IPS-18a (cell line): ENCODE measurements at regions not wholly inside any gene's neighbourhood (a gene's known extent, or its start where the extent isn't known, plus 50 kb on each side); places are given as distances from the start of the nearest gene placed in this dataset.

Source experiments
- H3K27ac ChIP-seq: one replicate; pipeline ENCODE4 v1.5.1; 2013; ENCODE audit warnings: low read length
- H3K27me3 ChIP-seq: one replicate; pipeline ENCODE4 v1.6.1; 2013; ENCODE audit warnings: mild to moderate bottlenecking, low read length; ENCODE audit not compliant: control insufficient read depth, insufficient read depth
- H3K36me3 ChIP-seq: one replicate; pipeline ENCODE4 v1.6.1; 2013; ENCODE audit warnings: low read depth, low read length; ENCODE audit not compliant: control insufficient read depth
- H3K4me1 ChIP-seq: one replicate; pipeline ENCODE4 v1.6.1; 2013; ENCODE audit warnings: low read depth, low read length; ENCODE audit not compliant: control insufficient read depth
- H3K4me3 ChIP-seq: one replicate; pipeline ENCODE4 v1.5.1; 2013; ENCODE audit warnings: low read length
- H3K9ac ChIP-seq: one replicate; pipeline ENCODE4 v1.6.1; 2013; ENCODE audit warnings: mild to moderate bottlenecking, low read length, moderate library complexity
- H3K9me3 ChIP-seq: one replicate; pipeline ENCODE4 v1.6.1; 2013; ENCODE audit warnings: low read depth, low read length; ENCODE audit not compliant: control insufficient read depth

DNA sequence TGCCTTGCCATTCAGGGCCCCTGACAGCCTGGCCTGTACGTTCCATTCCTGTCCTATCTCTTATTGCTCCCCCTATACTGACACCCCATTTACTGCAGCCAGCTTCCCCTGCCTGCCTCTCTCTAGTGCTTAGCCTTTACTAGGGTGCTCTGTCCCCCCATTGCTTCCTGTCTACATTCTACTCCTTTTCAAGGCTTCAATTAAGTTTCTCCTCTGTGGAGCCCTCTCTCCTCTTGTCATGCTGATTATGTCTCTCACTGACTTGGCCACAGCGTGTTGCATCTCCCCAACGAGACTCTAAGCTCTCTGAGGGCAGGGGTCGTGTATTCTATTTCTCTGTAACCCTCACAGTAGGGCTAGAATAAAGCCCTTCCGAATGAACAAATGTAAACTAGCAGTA is 185.2 kb downstream of the RPLP1 start:
- no peaks in the 10 kb centered on the region for H3K27me3 ChIP-seq
- no peak overlapping the region for H3K4me3 ChIP-seq
- no peak overlapping the region for H3K9ac ChIP-seq

GRCh38 chr15:69643476-69643875 is 190.9 kb downstream of the RPLP1 start:
- Histone ChIP-seq H3K27me3 (no peaks in the 10 kb centered on the region), H3K9ac (no peak overlapping the region), H3K9me3 (peaks cover 5% of the 10 kb centered on the region), H3K36me3 (no peaks in the 10 kb centered on the region), H3K4me3 (no peak overlapping the region), H3K27ac (no peak overlapping the region), H3K4me1 (peaks cover 18% of the 10 kb centered on the region)

More for the DNA sequence above, 185.2 kb downstream of the RPLP1 start:
- Histone ChIP-seq H3K4me1 (no peaks in the 10 kb centered on the region), H3K27ac (no peak overlapping the region), H3K9me3 (peaks cover 5% of the 10 kb centered on the region), H3K36me3 (no peaks in the 10 kb centered on the region)

DNA sequence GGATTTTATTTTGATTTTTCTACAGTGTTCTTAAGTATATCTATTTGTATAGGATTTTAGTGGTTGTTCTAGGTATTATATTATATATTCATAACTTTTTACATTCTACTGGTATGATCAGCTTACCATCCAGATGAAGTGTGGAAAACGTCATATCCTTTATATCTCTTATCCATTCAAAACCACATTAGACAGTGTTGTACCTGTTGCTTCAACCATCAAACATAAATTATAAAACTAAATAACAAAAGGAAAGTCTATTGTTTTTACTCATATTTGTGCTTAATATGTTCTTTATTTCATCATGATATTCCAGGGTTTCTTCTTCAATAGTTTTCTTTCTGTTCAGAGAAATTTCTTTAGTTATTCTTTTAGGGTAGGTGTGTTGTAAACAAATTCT is 191.4 kb downstream of the RPLP1 start:
- H3K4me1 ChIP-seq: peaks cover 23% of the 10 kb centered on the region
- no peaks in the 10 kb centered on the region for H3K36me3 ChIP-seq
- peaks cover 5% of the 10 kb centered on the region for H3K9me3 ChIP-seq
- no peak overlapping the region for H3K4me3 ChIP-seq
- no peaks in the 10 kb centered on the region for H3K27me3 ChIP-seq
- no peak overlapping the region for H3K27ac ChIP-seq
- no peak overlapping the region for H3K9ac ChIP-seq

DNA sequence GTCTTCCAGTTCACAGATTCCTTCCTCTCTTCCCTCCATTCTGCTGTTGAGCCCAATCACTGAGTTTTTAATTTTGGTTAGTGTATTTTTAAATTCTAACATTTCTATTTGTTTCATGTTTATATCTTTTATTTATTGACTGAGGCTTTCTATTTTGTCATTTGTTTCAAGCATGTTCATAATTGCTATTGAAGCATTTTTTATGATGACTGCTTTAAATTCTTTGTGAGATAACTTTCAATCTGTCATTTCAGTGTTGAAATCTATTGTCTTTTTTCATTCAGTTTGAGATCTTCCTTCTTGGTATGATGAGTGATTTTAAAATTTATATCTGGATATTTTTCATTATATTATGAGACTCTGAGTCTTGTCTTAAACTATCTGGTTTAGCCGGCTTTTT is 192.3 kb downstream of the RPLP1 start:
- Histone ChIP-seq H3K27ac (no peak overlapping the region), H3K9ac (no peak overlapping the region), H3K27me3 (no peaks in the 10 kb centered on the region), H3K36me3 (no peaks in the 10 kb centered on the region), H3K4me3 (no peak overlapping the region), H3K4me1 (peaks cover 31% of the 10 kb centered on the region), H3K9me3 (peaks cover 5% of the 10 kb centered on the region)

- Histone ChIP-seq H3K4me3 (no peak overlapping the region), H3K9me3 (no peaks in the 10 kb centered on the region), H3K9ac (no peak overlapping the region), H3K4me1 (peaks cover 31% of the 10 kb centered on the region), H3K27me3 (no peaks in the 10 kb centered on the region), H3K36me3 (no peaks in the 10 kb centered on the region), H3K27ac (no peak overlapping the region)
Measured at GRCh38 chr15:69647142-69647513, 194.5 kb downstream of the RPLP1 start.

DNA sequence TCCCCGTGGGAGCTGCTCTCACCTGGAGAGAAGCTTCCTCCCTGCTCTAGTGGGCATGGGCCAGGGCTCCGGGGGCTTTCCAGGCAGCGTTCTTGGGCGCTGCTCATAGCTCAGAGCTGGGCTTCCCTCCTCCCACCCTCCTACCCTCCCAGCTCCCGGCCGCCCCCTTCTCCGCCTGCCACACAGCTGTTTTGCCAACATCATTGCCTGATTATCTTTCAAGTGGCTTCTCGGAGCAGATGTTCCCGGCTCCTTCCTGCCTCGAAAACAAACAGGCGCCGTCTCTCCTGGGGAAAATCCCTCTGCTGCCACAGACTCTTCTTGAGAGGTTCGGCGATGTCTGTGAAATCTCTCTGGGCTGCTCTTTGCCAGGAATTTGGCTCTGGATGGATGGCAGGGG is 195.6 kb downstream of the RPLP1 start:
- Histone ChIP-seq H3K9ac (no peak overlapping the region), H3K4me3 (no peak overlapping the region)

GRCh38 chr15:69648775-69649735 is 196.4 kb downstream of the RPLP1 start:
- no peaks in the 10 kb centered on the region for H3K27me3 ChIP-seq

More for the DNA sequence above, 195.6 kb downstream of the RPLP1 start:
- H3K9me3 ChIP-seq: no peaks in the 10 kb centered on the region
- no peak overlapping the region for H3K27ac ChIP-seq
- no peaks in the 10 kb centered on the region for H3K36me3 ChIP-seq
- H3K4me1 ChIP-seq: peaks cover 31% of the 10 kb centered on the region
- H3K27me3 ChIP-seq: no peaks in the 10 kb centered on the region

DNA sequence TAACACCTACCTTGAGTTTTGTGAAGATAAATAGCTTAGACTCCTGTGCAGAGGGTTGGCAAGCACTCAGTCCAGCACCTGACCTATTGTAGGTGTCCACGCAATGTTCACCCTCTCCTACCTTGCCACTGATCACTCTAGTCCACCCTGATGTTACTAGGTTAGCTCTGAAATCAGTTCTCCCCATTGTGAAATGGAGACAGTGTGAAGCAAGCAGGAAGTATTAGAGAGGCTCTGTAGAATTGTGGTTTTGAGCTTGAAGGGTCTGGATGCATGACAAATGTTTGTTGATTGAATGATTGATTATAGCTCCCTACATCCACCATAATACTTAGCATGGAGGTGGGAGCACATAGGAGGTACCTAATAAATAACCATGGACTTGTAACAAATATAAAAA is 199.7 kb downstream of the RPLP1 start:
- no peak overlapping the region for H3K27ac ChIP-seq
- H3K27me3 ChIP-seq: no peaks in the 10 kb centered on the region
- H3K9me3 ChIP-seq: no peaks in the 10 kb centered on the region
- H3K4me3 ChIP-seq: no peak overlapping the region
- no peaks in the 10 kb centered on the region for H3K36me3 ChIP-seq
- H3K4me1 ChIP-seq: peaks cover 24% of the 10 kb centered on the region
- no peak overlapping the region for H3K9ac ChIP-seq

More at GRCh38 chr15:69648775-69649735, 196.4 kb downstream of the RPLP1 start:
- no peak overlapping the region for H3K9ac ChIP-seq
- peak overlapping the region; percentile 3 for H3K4me3 ChIP-seq
- no peaks in the 10 kb centered on the region for H3K9me3 ChIP-seq
- peaks cover 31% of the 10 kb centered on the region for H3K4me1 ChIP-seq
- no peaks in the 10 kb centered on the region for H3K36me3 ChIP-seq
- no peak overlapping the region for H3K27ac ChIP-seq

DNA sequence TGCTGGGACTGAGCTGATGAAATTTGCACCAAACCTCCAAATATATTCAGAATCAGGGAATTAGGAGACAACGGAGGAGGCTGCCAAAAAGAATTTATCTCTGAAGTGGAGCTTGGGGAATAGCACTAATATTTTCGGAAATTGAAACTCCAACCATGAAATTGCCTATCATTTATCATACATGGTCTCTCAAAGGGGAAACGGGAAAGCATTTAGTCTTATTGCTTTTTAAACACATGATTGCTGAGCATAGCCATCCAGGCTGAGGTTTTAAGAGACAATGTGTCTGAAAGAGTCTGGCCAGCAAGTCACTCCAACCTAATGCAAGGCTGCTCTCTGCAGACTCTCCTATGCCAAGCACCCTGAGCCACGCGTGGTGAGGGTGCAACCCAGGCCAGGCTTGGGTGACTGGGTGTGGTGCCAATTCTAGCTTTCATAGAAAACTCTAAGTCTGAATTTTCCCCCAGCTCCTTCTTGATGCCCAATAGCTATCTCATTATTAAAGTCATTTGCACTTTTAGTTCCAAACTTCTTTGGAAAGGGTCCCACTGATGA is 200.2 kb downstream of the RPLP1 start:
- no peak overlapping the region for H3K9ac ChIP-seq
- H3K27me3 ChIP-seq: no peaks in the 10 kb centered on the region
- H3K27ac ChIP-seq: no peak overlapping the region
- H3K36me3 ChIP-seq: no peaks in the 10 kb centered on the region
- H3K4me3 ChIP-seq: no peak overlapping the region
- peaks cover 18% of the 10 kb centered on the region for H3K4me1 ChIP-seq
- H3K9me3 ChIP-seq: no peaks in the 10 kb centered on the region

GRCh38 chr15:69653306-69653705 is 200.7 kb downstream of the RPLP1 start:
- H3K36me3 ChIP-seq: no peaks in the 10 kb centered on the region
- no peak overlapping the region for H3K4me3 ChIP-seq
- H3K9me3 ChIP-seq: no peaks in the 10 kb centered on the region
- H3K9ac ChIP-seq: no peak overlapping the region
- H3K27me3 ChIP-seq: no peaks in the 10 kb centered on the region
- peaks cover 15% of the 10 kb centered on the region for H3K4me1 ChIP-seq
- no peak overlapping the region for H3K27ac ChIP-seq

DNA sequence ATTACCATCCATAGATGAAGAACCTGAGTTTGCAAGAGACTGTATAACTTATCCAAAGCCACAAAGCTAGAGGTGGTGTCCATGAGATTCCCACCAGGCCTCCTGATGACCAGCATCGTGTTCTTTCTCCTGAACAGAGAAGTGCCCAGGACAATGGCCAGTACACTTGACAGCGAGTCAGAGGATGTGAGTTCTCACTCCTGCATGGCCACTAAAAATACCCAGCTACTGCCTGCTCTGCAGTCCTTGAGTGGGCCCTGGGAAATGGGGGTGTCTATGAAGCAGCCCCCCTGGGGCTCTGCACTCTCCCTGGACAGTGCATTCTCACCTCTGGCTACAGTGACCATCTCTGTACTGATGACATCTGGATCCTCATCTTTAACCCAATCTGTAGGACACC is 201.2 kb downstream of the RPLP1 start:
- Histone ChIP-seq H3K36me3 (no peaks in the 10 kb centered on the region), H3K27ac (no peak overlapping the region), H3K27me3 (no peaks in the 10 kb centered on the region), H3K4me3 (no peak overlapping the region), H3K9ac (no peak overlapping the region), H3K9me3 (no peaks in the 10 kb centered on the region), H3K4me1 (peaks cover 10% of the 10 kb centered on the region)
